ENCODE measurements at regions not wholly inside any gene's neighbourhood (a gene's known extent, or its start where the extent isn't known, plus 50 kb on each side); places are given as distances from the start of the nearest gene placed in this dataset.

GRCh38 chr9:90259311-90260246 lies 383.0 kb downstream of the DIRAS2 start:
- TF ChIP-seq, protein P1, sequence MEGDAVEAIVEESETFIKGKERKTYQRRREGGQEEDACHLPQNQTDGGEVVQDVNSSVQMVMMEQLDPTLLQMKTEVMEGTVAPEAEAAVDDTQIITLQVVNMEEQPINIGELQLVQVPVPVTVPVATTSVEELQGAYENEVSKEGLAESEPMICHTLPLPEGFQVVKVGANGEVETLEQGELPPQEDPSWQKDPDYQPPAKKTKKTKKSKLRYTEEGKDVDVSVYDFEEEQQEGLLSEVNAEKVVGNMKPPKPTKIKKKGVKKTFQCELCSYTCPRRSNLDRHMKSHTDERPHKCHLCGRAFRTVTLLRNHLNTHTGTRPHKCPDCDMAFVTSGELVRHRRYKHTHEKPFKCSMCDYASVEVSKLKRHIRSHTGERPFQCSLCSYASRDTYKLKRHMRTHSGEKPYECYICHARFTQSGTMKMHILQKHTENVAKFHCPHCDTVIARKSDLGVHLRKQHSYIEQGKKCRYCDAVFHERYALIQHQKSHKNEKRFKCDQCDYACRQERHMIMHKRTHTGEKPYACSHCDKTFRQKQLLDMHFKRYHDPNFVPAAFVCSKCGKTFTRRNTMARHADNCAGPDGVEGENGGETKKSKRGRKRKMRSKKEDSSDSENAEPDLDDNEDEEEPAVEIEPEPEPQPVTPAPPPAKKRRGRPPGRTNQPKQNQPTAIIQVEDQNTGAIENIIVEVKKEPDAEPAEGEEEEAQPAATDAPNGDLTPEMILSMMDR (IDR thresholded peaks at IDR 0.05), result no peak
- no peaks in the 10 kb centered on the region for H3K36me3 Mint-ChIP-seq (ENCODE audit: low read depth)
- no peak overlapping the region for H3K4me3 Mint-ChIP-seq
- H3K9me3 Mint-ChIP-seq, result peaks cover 21% of the 10 kb centered on the region
- H3K27ac Mint-ChIP-seq, result no peak overlapping the region
- DNase-seq, result no peak
- H3K27me3 Mint-ChIP-seq (ENCODE audit: low read depth, poor library complexity), result no peaks in the 10 kb centered on the region
- H3K4me1 Mint-ChIP-seq, result no peaks in the 10 kb centered on the region

- Mint-ChIP-seq H3K27me3 (ENCODE audit: low read depth, poor library complexity) (peaks cover 4% of the 10 kb centered on the region), H3K4me1 (no peaks in the 10 kb centered on the region), H3K4me3 (no peak overlapping the region), H3K27ac (no peak overlapping the region), H3K36me3 (ENCODE audit: low read depth) (no peaks in the 10 kb centered on the region), H3K9me3 (peaks cover 25% of the 10 kb centered on the region)
- TF ChIP-seq, protein P1 (IDR thresholded peaks at IDR 0.05), result no peak
- no peak for DNase-seq
These were observed 380.9 kb downstream of the DIRAS2 start for GRCh38 chr9:90261698-90262097.

DNA sequence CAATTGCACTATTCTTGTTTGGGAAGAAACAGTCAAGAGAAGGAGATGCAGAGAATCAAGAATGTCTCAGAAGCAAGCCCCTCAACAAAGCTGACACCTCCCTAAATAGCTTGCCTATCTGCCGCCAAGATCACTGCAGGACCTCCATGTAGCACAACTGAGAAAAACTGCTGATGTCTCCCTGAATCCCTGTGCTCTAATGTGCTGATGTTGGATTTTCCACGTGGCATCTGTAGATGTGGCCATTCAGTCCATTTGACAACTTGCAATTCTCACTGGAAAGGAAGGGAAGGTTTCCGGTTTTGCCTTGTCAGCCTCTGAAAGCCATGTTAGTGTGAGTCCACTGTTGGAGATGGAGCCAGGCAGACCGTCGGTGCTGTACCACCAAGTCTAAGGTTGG lies 374.0 kb downstream of the DIRAS2 start:
- Mint-ChIP-seq H3K9me3 (peaks cover 4% of the 10 kb centered on the region), H3K4me3 (no peak overlapping the region), H3K36me3 (ENCODE audit: low read depth) (no peaks in the 10 kb centered on the region)

GRCh38 chr9:90271707-90272106 lies 370.9 kb downstream of the DIRAS2 start:
- Mint-ChIP-seq H3K36me3 (ENCODE audit: low read depth) (no peaks in the 10 kb centered on the region), H3K9me3 (no peaks in the 10 kb centered on the region), H3K27me3 (ENCODE audit: low read depth, poor library complexity) (peaks cover 8% of the 10 kb centered on the region), H3K4me3 (no peak overlapping the region), H3K4me1 (peaks cover 9% of the 10 kb centered on the region), H3K27ac (no peak overlapping the region)
- TF ChIP-seq, protein P1 (IDR thresholded peaks at IDR 0.05), result no peak
- no peak for DNase-seq

More for the DNA sequence above, 374.0 kb downstream of the DIRAS2 start:
- TF ChIP-seq, protein P1 (IDR thresholded peaks at IDR 0.05), result no peak
- no peak for DNase-seq
- Mint-ChIP-seq H3K27me3 (ENCODE audit: low read depth, poor library complexity) (peaks cover 11% of the 10 kb centered on the region), H3K27ac (no peak overlapping the region), H3K4me1 (peaks cover 9% of the 10 kb centered on the region)

DNA sequence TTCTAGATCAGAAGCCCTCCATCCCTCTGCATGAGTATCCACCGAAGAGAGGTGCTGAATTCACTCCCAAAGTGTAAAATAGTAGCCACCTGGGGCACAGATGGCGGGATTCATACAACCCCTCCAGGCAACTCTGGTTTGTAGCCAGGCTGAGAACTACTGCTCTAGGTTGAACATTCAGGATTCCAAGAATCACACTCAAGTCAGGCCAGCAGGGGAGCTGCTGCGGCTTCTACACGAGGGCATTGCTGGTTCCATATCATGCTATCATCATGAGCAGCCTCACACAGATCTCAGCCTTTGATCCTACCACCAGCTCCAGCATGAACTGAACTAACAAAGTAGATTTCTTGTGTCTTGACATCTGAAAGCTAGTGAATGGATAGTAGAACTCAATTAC lies 367.9 kb downstream of the DIRAS2 start:
- DNase-seq, result no peak
- Mint-ChIP-seq H3K27ac (no peak overlapping the region), H3K4me1 (peaks cover 4% of the 10 kb centered on the region), H3K36me3 (ENCODE audit: low read depth) (no peaks in the 10 kb centered on the region), H3K9me3 (no peaks in the 10 kb centered on the region), H3K27me3 (ENCODE audit: low read depth, poor library complexity) (peaks cover 8% of the 10 kb centered on the region), H3K4me3 (no peak overlapping the region)
- TF ChIP-seq, protein P1 (IDR thresholded peaks at IDR 0.05), result no peak

DNA sequence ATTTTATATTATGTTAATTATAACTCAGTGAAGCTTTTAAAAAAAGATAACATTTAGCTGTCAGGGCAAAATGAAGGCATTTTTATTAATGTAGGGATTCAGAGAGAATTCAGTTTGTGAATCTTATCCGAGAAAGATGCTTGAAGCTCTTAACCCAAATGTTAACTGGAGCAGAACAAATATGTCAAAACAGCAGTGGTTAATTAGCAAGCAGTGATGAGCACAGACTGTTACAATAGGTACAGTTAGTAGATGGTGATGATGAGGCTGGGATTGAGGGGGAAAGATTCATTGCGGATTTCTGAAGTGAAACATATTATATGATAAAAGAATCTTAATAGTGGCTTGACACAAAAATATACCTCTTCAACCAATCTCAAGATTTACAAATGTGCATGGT lies 356.7 kb downstream of the DIRAS2 start:
- H3K4me3 Mint-ChIP-seq, result no peak overlapping the region
- TF ChIP-seq, protein P1 (IDR thresholded peaks at IDR 0.05), result no peak
- peaks cover 15% of the 10 kb centered on the region for H3K9me3 Mint-ChIP-seq
- H3K27ac Mint-ChIP-seq, result no peak overlapping the region
- H3K27me3 Mint-ChIP-seq (ENCODE audit: low read depth, poor library complexity), result no peaks in the 10 kb centered on the region
- H3K36me3 Mint-ChIP-seq (ENCODE audit: low read depth), result peaks cover 6% of the 10 kb centered on the region
- no peak for DNase-seq
- H3K4me1 Mint-ChIP-seq, result no peaks in the 10 kb centered on the region
